ENCODE measurements at regions not wholly inside any gene's neighbourhood (a gene's known extent, or its start where the extent isn't known, plus 50 kb on each side); places are given as distances from the start of the nearest gene placed in this dataset.

DNA sequence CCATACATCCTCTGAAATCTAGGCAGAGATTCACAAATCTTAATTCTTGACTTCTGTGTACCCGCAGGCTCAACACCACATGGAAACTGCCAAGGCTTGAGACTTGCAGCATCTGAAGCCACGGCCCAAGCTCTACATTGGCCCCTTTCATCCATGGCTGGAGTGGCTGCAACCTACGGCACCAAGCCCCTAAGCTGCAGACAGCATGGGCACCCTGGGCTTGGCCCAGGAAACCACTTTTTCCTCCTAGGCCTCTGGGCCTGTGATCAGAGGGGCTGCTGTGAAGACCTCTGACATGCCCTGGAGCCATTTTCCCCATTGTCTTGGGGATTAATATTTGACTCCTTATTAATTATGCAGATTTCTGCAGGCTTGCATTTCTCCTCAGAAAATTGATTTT, 457.9 kb downstream of the GRIA2 start:
- DNase-seq (ENCODE audit: low read depth, low spot score), result no peak

DNA sequence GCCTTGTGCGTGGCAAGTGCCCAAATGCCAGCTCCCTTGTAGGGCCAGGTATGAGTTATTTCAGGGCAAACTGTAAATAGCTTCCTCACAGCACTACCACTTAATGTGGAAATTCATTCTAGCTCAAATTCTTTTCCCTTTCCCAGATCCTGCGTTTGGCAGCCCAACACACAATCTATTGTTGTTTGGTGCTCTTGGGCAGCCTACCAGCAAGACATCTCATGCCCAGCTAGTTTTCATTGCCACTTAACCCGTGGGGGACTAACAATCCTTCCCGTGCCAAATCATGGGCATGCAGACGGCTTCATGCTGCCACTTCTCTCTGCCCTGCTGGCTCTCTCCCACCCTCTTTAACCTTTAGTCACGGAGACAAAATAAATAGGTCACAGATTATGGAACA, 454.2 kb downstream of the GRIA2 start:
- DNase-seq (ENCODE audit: low read depth, low spot score), result no peak

DNA sequence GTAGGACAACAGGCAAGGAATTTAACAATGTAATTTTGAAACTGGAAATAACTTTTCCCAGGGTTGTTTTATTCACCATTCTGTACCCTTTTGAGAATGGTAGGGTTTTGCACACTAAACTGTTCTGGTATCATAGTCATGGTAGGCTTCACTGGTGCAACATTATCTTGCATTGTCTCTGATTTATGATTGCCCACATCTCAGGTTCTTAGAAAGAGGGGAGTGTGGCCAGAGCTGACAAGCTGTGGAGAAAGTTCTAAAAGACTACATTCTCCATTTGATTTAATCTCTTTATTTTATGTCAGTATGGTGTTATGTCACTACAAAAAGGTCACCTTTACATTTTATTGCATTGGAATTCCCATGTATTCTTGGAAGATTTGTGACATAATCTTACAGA, 447.3 kb downstream of the GRIA2 start:
- no peak for DNase-seq (ENCODE audit: low read depth, low spot score)

DNA sequence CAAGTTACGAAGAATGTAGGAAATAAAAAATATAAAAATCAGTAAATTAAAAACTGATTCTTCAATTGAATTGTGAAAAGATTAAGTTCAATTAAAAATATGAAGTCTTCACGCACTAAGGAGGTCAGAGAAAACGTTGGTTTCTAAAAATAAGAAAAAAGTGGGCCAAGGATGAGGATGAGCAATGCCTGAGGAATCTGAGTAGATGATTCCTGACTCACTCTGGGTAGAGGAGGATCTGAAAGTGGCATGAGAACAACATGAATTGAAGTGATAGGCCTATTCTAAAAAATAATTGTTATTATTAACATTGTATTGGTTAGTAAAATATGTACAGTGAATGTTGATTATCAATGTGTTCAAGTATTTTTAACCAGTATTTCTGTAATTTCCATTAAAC, 444.2 kb downstream of the GRIA2 start:
- DNase-seq (ENCODE audit: low read depth, low spot score), result peak; percentile 6

DNA sequence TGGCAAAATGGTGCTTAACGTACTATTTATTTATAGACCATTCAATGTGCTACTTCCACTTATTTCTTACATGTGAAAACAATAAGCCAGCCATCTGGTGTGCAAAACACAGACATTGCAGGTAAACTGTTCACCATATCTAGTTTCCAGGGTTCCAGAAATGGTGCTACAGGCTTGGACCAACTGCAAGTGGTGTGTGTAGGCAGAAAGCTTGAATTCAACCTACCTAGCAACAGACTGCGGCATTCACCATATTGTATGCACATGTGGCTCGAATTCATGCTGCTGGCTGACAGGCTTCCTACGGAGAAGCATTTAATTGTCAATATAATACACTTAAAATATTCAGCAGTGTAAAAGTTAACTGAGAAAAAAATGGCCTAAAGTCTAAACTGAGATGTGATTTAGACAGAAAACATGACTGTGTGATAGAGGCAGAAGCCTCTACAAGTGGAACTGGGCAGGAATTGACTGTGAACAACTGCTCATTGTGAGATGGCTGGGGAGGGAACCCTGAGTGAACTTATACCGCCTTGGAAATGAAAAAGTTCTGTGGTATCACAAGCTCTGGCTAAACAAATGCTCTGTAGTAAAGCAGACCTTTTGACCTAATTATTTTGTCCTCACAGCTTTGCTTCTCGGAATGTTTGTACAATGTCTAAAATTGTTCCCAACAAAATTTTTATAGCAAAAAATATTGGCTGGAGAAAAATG, 434.7 kb downstream of the GRIA2 start:
- no peak for DNase-seq (ENCODE audit: low read depth, low spot score)

DNA sequence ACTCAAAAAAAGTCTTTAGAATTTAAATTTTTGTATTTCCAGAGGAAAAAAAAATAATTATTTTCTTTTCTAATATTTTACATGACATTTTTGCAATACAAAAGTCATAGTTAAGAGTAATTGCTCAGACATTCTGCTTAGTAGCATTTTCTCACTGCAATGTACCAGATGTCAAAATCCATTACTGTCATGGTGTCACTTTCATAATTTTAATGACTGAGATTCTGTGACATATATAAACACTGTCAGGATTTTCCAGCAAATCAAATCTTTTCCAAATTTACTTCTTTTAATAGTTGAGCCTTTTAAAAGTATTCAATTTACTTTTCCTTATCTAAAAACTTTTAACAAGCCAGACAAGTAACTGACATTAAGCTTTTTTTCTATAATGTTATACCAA, 422.7 kb downstream of the GRIA2 start:
- DNase-seq (ENCODE audit: low read depth, low spot score), result no peak

DNA sequence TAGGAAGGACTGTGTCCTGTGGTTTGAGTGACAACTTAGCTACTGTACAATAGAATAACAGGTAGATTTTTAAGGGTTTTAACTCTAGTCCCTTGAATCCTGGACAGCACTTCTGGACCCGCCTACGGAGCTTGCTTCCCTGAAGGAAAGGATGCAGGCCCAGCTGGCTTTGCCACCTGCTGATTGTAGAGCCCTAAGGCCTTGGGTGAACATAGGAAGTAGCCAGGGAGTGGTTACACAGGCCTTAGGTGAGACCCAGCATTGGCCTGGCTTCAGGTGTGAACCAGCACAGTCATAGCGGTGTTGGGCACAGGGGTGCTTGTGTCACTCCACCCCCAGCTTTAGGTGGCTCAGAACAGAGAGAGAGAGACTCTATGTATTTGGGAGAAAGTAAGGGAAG, 413.5 kb downstream of the GRIA2 start:
- no peak for DNase-seq (ENCODE audit: low read depth, low spot score)

DNA sequence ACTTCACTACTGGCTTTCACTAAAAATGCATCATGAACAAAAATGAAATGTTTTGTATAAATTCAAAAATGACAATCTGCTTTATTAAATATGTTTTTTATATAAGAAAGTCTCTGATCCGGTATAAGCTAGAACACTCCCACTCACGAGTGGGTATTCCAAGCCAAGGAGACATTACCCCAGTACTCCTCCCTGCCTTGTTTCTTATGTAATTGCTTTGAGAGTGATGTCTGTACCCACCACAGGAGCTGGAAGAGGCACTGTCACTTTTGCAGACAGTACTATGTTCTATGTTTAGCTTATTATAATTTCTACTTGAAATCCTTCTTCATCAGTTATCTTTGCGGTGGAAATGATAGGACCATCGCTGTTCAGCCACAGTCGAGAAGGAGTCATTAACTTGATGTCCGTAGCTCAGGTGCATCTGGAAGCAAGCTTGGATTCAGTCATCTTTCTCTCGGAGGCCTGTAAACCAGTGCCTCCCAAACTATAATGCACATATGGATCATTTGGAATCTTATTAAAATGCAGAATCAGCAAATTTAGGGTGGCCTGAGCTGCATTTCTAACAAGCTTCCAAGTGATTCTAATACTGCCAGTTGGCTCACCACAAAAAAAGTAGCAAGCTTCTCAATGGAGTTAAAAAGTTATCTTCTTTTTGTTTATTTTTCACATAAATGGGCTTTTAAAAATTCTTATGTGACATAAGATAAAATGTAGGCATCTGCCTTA, 396.4 kb downstream of the GRIA2 start:
- no peak for DNase-seq (ENCODE audit: low read depth, low spot score)

DNA sequence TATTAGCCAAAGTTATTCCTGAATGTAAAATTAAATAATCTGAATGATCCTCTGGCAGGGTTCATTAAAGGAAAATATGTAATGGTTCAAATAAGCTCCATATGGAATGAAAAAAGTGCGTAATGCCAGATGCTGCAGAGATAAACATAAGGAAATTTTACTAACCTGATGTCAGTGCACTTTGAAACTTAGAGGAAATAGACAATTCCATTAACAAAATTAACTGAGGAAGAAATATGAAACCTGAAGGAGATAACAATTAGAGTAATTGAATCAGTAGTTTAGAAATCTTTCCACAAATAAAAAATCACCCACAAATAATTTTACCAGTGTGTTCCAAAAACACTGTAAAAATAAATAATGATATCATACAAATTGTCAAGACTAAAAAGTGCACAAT, 387.5 kb downstream of the GRIA2 start:
- no peak for DNase-seq (ENCODE audit: low read depth, low spot score)

DNA sequence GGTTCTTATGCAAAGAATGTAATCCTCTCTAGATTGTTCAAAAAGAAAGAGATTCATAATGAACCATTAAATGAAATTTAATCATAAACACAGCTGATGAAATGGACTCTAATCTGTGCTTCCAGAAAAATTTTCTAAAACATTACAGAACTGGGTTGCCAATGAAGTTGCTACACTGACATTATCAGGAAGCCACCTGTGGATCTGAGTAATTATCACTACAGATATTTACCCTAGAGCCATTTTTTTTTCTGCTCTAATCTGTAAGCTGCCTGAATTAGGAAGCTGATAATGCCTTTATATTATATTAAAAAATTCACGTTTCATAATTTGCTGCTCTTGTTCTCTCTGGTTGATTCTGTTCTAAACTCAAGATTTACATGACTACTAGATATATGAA, 380.1 kb downstream of the GRIA2 start:
- no peak for DNase-seq (ENCODE audit: low read depth, low spot score)

DNA sequence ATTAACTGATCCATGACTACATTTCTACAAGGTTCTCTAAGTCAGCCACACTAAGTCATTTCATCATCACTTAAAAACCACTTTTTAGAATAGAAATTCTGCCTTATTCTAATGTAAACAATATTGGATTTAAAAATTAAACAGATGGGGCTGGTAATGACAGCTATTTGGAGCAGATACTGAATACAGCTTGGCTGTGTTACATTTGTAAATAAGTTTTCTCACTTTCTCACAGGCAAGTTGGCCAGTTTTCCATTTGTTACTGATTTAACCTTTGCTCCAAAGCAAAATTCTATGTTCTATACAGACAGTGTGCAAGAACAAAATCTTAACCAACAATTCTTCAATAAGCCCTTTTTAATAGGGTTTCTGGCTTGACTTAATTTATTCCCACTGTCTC, 370.7 kb downstream of the GRIA2 start:
- no peak for DNase-seq (ENCODE audit: low read depth, low spot score)

DNA sequence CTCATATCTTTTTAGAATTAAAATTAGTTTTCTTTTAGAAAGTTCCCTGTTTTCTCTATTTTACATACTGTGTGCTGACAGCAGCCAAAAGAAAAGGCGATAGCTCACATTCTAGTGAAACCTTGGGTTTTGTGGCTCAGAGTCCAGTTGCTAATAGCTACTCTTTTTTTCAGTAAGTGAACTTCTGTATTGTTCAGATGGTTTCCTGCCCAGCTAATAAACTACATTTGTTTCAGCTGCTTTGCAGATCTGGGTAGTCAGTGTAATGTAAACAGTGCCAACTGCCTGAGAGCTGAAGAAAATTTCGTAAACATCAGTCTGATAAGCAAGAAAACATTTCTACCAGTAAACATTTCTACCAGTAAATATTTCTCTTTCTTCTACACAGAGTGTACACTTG, 370.2 kb downstream of the GRIA2 start:
- DNase-seq (ENCODE audit: low read depth, low spot score), result no peak

DNA sequence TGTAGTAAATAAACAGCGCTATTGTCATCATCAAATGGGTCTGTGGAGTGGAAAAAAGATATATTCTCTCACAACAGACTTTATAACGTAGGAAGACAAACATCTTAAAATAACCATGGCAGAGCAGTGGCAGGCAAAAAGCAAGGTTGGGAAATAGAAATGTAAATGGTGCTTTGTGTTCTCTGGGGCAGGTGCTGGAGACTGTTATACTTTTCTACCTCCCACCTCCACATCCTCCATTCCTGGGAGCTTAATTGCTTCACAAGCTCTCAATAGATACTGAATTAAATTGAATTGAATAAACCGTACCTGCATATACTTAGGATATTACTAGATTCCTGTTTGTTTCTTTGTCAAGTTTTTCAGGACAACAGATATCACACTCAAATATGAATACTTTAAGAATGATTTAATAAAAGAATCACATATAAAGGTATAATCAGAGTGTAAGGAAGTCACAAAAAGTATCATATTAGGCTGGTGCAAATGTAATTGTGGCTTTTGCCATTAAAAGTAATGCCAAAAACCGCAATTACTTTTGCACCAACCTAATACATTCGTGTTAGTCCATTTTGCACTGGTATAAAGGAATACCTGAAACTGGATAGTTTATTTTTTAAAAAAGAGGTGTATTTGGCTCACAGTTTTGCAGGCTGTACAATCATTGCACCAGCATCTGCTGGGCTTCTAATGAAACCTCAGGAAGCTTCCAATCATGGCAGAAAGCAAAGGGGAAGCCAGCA, 367.3 kb downstream of the GRIA2 start:
- DNase-seq (ENCODE audit: low read depth, low spot score), result no peak

DNA sequence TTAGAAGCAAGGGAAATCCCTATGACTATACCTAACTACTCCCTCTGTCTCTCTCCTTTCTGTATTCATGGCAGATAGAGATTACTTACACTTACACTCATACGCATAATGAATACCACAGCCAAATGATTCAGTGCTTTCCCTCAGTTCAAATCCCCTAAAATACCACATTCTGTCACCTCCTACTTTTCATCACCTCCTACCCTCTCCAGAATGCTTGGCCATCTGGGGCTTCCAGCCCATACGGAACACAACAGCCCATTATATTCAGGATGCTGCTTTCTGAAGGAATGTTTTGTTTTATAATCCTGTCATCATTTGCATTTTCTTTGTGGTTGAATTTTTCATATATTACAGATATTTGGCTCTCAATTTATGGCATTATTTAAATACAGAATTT, 361.6 kb downstream of the GRIA2 start:
- DNase-seq (ENCODE audit: low read depth, low spot score), result no peak

DNA sequence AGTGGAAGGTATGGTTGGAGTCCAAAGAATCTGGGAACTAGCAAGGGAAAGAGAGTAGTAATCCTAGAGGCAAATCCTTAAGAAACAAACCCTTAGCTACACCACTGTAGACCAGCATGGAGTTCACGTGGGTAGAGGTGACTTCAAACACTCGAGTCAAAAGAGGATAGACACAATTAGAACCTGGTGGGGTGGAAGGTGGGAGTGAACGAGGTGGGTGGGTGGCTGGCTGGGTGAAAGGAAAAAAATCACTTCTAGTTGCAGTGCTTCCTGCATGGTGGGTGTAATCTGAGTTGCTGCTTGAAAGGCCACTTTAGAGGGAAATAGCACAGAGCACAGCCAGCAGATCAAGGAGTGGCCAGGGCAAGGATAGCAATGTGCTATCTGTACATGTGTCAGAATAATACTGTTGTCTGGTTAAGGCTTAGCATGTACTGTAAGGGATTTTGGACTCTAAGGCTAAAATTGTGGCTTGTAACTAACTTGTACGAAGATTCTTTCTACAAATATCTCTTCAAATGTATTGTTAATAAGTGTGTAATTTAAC, 356.2 kb downstream of the GRIA2 start:
- DNase-seq (ENCODE audit: low read depth, low spot score), result no peak

DNA sequence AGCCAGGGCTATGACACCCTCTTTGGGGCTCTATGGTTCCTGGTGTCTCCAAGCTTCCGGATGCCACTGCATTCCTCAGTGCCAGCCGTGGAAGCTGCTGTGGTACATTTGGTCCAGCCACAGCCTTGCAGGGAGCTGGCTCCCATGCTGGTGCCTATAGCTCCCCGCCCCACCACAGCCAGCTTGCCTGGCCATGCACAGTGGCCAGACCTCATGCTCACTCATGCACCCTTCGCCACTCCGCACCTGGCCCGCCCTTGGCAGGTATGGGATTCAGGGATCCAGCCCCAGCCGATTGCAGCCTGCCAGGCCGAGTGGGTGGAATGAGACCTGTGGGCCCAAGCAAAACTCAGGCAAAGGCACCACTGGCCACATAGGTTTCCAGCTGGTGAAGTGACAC, 354.8 kb downstream of the GRIA2 start:
- DNase-seq (ENCODE audit: low read depth, low spot score), result no peak

DNA sequence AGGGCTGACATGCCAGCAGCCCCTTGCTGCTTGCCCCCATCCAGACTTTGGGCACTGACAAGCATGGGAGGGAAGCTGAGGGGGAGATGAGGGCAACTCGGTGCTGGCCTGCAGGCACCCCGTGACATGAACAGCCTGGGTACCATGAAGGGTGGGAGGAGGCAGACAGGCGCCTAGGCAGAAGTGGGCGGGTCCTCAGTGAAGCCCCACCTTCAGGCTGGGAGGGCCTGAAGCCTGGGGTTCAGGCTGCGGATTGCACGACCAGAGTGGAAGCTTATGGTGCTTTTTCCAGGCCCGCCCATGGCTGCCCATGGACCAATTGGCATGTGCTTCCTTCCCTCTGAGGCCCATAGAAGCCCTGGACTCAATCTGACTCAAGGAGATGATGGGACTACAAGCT, 354.1 kb downstream of the GRIA2 start:
- no peak for DNase-seq (ENCODE audit: low read depth, low spot score)

DNA sequence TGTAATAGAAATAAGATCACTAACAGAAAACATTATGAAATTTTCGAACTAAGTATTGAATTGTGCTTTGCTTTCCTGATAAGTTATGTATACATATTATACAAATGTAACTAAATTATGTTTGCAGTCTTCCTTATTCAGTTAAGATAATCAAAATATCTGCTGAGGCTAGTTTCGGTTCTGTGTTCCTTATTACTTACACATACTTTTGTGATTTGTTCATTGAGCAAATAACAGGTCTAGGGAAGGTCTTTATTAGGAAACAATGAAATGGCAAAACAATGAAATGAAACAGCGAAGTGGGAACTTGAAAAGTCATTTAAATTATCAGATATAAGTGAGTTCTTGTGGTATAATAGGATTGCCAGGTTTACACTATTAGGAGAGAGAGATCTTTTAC, 352.4 kb downstream of the GRIA2 start:
- no peak for DNase-seq (ENCODE audit: low read depth, low spot score)

DNA sequence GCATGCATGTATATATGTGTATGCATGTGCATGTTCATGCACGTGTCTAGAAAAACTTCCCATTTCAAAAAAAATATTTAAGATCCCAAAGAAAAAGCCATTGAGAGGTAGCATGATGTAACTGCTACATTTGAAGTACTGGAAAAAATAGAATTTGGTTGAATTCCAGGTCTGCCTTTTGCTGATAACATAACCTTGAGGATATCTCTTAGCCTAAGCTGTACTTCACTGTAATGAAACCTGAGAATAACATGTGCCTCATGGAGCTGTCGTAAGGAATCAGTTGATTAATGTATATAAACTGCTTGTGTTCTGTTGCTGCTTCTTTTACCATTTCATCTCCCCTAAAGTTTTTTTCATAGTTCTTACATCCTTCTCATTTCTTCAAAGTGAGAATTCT, 351.8 kb downstream of the GRIA2 start:
- DNase-seq (ENCODE audit: low read depth, low spot score), result no peak

DNA sequence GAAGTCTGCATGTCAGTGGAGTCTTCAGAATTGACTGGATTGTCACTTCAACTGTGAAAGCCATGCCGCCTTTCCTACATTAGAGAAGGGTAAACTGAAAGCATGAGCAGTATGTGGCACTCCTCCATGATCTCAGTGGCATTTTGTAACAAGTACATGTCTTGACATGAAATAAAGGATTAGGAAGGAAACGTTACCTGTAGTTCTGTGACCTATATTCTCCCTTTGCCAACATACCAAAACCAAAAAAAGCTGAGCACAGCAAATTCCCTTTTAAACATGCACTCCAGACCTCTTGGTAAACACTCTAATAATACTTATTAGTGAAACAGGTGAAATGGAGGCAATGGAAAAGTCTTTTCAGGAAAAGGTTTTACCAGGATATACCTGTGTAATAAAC, 344.2 kb downstream of the GRIA2 start:
- DNase-seq (ENCODE audit: low read depth, low spot score), result no peak

DNA sequence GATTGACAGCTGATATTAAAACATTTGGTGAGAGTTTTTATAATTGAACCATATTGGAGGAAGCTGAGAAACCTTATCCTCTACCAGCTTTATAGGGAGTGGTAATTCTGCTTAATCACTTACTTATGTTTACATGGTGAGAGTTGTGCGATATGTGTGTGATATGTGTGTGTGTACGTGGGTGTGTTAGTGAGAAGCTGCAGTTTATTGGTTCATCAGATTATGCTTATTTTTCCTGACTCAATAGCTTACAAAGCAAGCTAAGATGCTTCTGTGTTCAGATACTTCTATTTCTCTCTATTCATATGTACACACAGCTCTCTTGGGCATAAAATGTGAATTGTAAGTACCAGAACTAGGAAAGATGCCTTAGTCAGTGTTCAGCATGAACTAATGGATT, 343.7 kb downstream of the GRIA2 start:
- DNase-seq (ENCODE audit: low read depth, low spot score), result no peak

DNA sequence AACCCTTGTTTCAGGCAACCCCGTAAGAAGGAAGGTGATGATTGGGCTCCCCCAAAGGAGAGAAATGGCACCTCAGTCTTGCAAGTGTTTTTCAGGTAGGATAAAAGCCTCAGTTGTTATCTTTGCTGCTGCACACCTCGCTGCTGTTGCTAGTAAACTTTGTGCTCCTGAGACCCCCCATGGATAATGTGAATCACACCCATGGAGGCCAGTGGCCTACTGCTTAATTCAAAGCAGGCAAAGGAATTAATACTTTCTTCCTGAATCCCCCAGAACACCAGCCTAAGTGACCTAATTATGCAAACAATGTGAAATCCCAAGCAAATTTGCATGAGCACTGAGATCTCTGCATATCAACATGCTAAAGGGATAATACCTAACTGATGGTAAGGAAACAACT, 337.5 kb downstream of the GRIA2 start:
- DNase-seq (ENCODE audit: low read depth, low spot score), result no peak

DNA sequence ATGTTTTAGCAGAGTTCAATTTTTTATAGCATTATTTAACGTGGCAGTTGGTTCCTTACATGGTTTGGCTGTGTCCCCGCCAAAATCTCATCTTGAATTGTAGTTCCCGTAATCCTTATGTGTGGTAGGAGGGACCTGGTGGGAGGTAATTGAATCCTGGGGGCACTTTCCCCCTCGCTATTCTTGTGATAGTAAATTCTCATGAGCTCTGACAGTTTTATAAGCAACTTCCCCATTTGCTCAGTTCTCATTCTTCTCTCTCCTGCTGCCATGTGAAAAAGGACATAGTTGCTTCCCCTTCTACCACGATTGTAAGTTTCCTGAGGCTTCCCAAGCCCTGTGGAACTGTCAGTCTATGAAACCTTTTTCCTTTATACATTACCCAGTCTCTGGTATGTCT, 329.5 kb downstream of the GRIA2 start:
- DNase-seq (ENCODE audit: low read depth, low spot score), result no peak
